K562 (cell line): ENCODE measurements at regions not wholly inside any gene's neighbourhood (a gene's known extent, or its start where the extent isn't known, plus 50 kb on each side); places are given as distances from the start of the nearest gene placed in this dataset.

Source experiments
- ATAC-seq: fragments of 200-7000 bp; cut with Tn5 transposase; 3 replicates; pipeline ENCODE4 v1.9.1; 2020; ENCODE audit warnings: moderate library complexity
- BruUV-seq: library from RNA; stranded (reverse); fragments of 400-500 nt; replicated peaks from 2 replicates; lab custom pipeline; 2021; lab: Mats Ljungman, UMichigan
- CTCF ChIA-PET: fragments of 300-600 bp; formaldehyde crosslinking; extraction: SDS; loops from one replicate; lab custom pipeline; 2021; ENCODE audit warnings: low intra/inter-chr PET ratio; lab: Yijun Ruan, JAX
- POLR2A ChIA-PET: fragments of 300-600, 350-650 bp; sonication (Branson Sonifier 250); formaldehyde crosslinking; extraction: SDS; loops from one replicate; lab custom pipeline; 2021; ENCODE audit warnings: antibody characterized with exemption, inconsistent platforms; lab: Yijun Ruan, JAX
- DNase-seq, 4 experiments: peaks; one replicate each; pipeline versions ENCODE4 v3.0.0 to v3.0.0-alpha.2; 2011 to 2018; ENCODE audit warnings: low spot score in 3 of 4, mixed read lengths in 3 of 4; ENCODE audit errors: extremely low read depth in 1 of 4
- FAIRE-seq: peaks from 2 replicates; lab custom pipeline; 2011; peaks lifted over from hg19 to GRCh38; lab: Jason Lieb, UNC
- H2AFZ ChIP-seq: 2 replicates; pipeline ENCODE4 v1.6.0; 2011; ENCODE audit warnings: low read depth, low read length, control low read depth, inconsistent platforms
- H3K27ac ChIP-seq: fragments of 200-600 bp; 3 replicates; pipeline ENCODE4 v1.8.0; 2011; ENCODE audit warnings: low read depth, mild to moderate bottlenecking, control low read depth, inconsistent platforms, low read length, moderate library complexity, mixed read lengths; ENCODE audit errors: extremely low read depth
- H3K27me3 ChIP-seq, 2 experiments: fragments of 300-600 bp in 1 of 2; 2 replicates in 1 of 2; 3 replicates in 1 of 2; pipeline versions ENCODE4 v1.6.0 to v1.8.0; 2011; ENCODE audit warnings: inconsistent platforms in 2 of 2, low read length in 2 of 2, mild to moderate bottlenecking in 1 of 2, mixed read lengths in 1 of 2, moderate library complexity in 1 of 2; ENCODE audit not compliant: control insufficient read depth in 2 of 2, insufficient read depth in 2 of 2
- H3K36me3 ChIP-seq: fragments of 300-600 bp; 3 replicates; pipeline ENCODE4 v1.8.0; 2011; ENCODE audit warnings: mild to moderate bottlenecking, low read length, inconsistent platforms; ENCODE audit not compliant: control insufficient read depth, insufficient read depth
- H3K4me1 ChIP-seq, 2 experiments: fragments of 200-600 bp in 1 of 2; replicated peaks in 1 of 2; 2 replicates in 1 of 2; 3 replicates in 1 of 2; pipeline versions ENCODE4 v1.5.1 to v1.8.0; 2011; ENCODE audit warnings: inconsistent platforms in 2 of 2, low read length in 2 of 2, mild to moderate bottlenecking in 1 of 2, mixed read lengths in 1 of 2, moderate library complexity in 1 of 2; ENCODE audit not compliant: control insufficient read depth in 2 of 2, insufficient read depth in 2 of 2
- H3K4me2 ChIP-seq: 2 replicates; pipeline ENCODE4 v1.6.1; 2011; ENCODE audit warnings: low read length, control low read depth, inconsistent platforms, mixed read lengths; ENCODE audit not compliant: insufficient read depth
- H3K4me3 ChIP-seq: fragments of 200-600 bp; sonication (generic), shearing (Covaris generic); 2 replicates; pipeline ENCODE4 v1.5.1; 2016; ENCODE audit warnings: control low read depth, inconsistent platforms
- H3K79me2 ChIP-seq: fragments of 200-600 bp; 3 replicates; pipeline ENCODE4 v1.8.0; 2011; ENCODE audit warnings: low read length, inconsistent platforms; ENCODE audit not compliant: control insufficient read depth, insufficient read depth
- H3K9ac ChIP-seq, 2 experiments: 2 replicates each; pipeline versions ENCODE4 v1.6.0 to v1.6.1; 2011; ENCODE audit warnings: low read depth in 2 of 2, low read length in 2 of 2, control low read depth in 1 of 2, inconsistent platforms in 1 of 2, mild to moderate bottlenecking in 1 of 2, mixed read lengths in 1 of 2; ENCODE audit not compliant: insufficient read depth in 1 of 2
- H3K9me1 ChIP-seq: one replicate; pipeline ENCODE4 v1.6.0; 2011; ENCODE audit warnings: inconsistent platforms, mild to moderate bottlenecking, low read length, moderate library complexity; ENCODE audit not compliant: control insufficient read depth, insufficient read depth
- H3K9me3 ChIP-seq: replicated peaks from 2 replicates; pipeline ENCODE4 v1.5.1; 2011; ENCODE audit warnings: low read depth, low read length, inconsistent platforms; ENCODE audit not compliant: control insufficient read depth, insufficient read depth
- H4K20me1 ChIP-seq: replicated peaks from 2 replicates; pipeline ENCODE4 v1.6.1; 2011; ENCODE audit warnings: low read length, inconsistent platforms, mixed read lengths; ENCODE audit not compliant: control insufficient read depth, insufficient read depth
- CBFA2T2 ChIP-seq: fragments of 450-650 bp; conservative IDR thresholded peaks from 2 replicates; pipeline ENCODE4 v1.6.1; 2017; ENCODE audit warnings: mild to moderate bottlenecking
- FOXJ2 ChIP-seq: fragments of 200-800 bp; sonication (Bioruptor generic); IDR thresholded peaks from 2 replicates; pipeline ENCODE4 v1.6.1; 2016; ENCODE audit warnings: missing genetic modification characterization, missing compliant biosample characterization
- IRF9 ChIP-seq: fragments of 450-650 bp; IDR thresholded peaks from 2 replicates; pipeline ENCODE4 v1.6.1; 2016; ENCODE audit warnings: missing biosample characterization, missing genetic modification characterization
- PML ChIP-seq: IDR thresholded peaks from 2 replicates; pipeline ENCODE4 v1.6.1; 2012; ENCODE audit warnings: low read length, inconsistent platforms
- POLR2A ChIP-seq: fragments of 450-650 bp; conservative IDR thresholded peaks from 2 replicates; pipeline ENCODE4 v1.6.1; 2016
- PRDM10 ChIP-seq: fragments of 450-650 bp; IDR thresholded peaks from 2 replicates; pipeline ENCODE4 v1.6.1; 2018; ENCODE audit not compliant: partially characterized antibody
- RAD21 ChIP-seq, 2 experiments: fragments of 250-450 bp in 1 of 2; fragments of 450-650 bp in 1 of 2; sonication (Bioruptor Pico) in 1 of 2; formaldehyde crosslinking in 1 of 2; IDR thresholded peaks in 1 of 2; conservative IDR thresholded peaks in 1 of 2; 2 replicates each; pipeline versions ENCODE4 v1.4.0 to v1.8.0; 2020 to 2022; ENCODE audit warnings: mild to moderate bottlenecking in 2 of 2, moderate library complexity in 1 of 2
- WGBS: fragments of 100-300 bp; shearing (Covaris generic); methylation state at CpG from one replicate; pipeline ENCODE4 v1.1.6; 2016; ENCODE audit warnings: low coverage, mixed read lengths; ENCODE audit not compliant: insufficient coverage; ENCODE audit errors: missing lambda C conversion rate; 5-methylcytosine and 5-hydroxymethylcytosine counted together
- in situ Hi-C: fragments of 300-500 bp; cut with MboI; formaldehyde crosslinking; loops from 4 replicates; pipeline ENCODE4 v1.15.0; 2018; ENCODE audit warnings: inconsistent platforms, mixed read lengths
- intact Hi-C: fragments of 100-400 bp; cut with micrococcal nuclease; formaldehyde crosslinking; loops from 2 replicates; pipeline ENCODE4 v1.14.2; 2022
- TF ChIP-seq, protein P1 (sequence below): sonication (generic); formaldehyde crosslinking; IDR thresholded peaks from 2 replicates; pipeline ENCODE4 v1.8.1; 2023; ENCODE audit warnings: mild to moderate bottlenecking, missing genetic modification reagents
- TF ChIP-seq, protein P2 (sequence below): sonication (generic); formaldehyde crosslinking; IDR thresholded peaks from 2 replicates; pipeline ENCODE4 v1.8.0; 2022; ENCODE audit warnings: missing genetic modification reagents, mild to moderate bottlenecking, moderate library complexity, borderline replicate concordance

- DNase-seq (no peak), FAIRE-seq (no peak), ATAC-seq (peak; percentile 19; the same call in 1 of the 3 replicates)
- H3K4me3 ChIP-seq: no peak overlapping the region
- 0 out of 2 replicates have a peak, but pooled peaks cover 9% of the 10 kb centered on the region for H4K20me1 ChIP-seq
- no peaks in the 10 kb centered on the region for H3K9me3 ChIP-seq
- no peak overlapping the region for H3K4me2 ChIP-seq
- no TSS peak for BruUV-seq
- intact Hi-C loops: no loop called here
- 1% methylated on average over 12 of the region's 13 CpGs for WGBS
- H3K9ac ChIP-seq: peak overlapping the region in 1 of 2 experiments; percentile 35; a peak in 1 of 4 replicates
- no peak overlapping the region for H2AFZ ChIP-seq
- peaks cover 0 to 61% of the 10 kb centered on the region in 2 experiments; a peak in 2 of 5 replicates for H3K4me1 ChIP-seq
- TF ChIP-seq PML: no peak
- no peak for TF ChIP-seq CBFA2T2
- TF ChIP-seq RAD21 (CRISPR knock-in tag; conservative IDR thresholded peaks at IDR 0.05 in 1 of 2, IDR thresholded peaks at IDR 0.05 in 1 of 2): no peak
- no peak for TF ChIP-seq PRDM10
- TF ChIP-seq, protein P1, sequence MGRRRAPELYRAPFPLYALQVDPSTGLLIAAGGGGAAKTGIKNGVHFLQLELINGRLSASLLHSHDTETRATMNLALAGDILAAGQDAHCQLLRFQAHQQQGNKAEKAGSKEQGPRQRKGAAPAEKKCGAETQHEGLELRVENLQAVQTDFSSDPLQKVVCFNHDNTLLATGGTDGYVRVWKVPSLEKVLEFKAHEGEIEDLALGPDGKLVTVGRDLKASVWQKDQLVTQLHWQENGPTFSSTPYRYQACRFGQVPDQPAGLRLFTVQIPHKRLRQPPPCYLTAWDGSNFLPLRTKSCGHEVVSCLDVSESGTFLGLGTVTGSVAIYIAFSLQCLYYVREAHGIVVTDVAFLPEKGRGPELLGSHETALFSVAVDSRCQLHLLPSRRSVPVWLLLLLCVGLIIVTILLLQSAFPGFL: 0 out of 2 replicates have a peak, but pooled peaks have one; percentile 31
- no peak for TF ChIP-seq POLR2A
- no peak for TF ChIP-seq IRF9 (tag)
- TF ChIP-seq FOXJ2 (tag): no peak
- TF ChIP-seq, protein P2, sequence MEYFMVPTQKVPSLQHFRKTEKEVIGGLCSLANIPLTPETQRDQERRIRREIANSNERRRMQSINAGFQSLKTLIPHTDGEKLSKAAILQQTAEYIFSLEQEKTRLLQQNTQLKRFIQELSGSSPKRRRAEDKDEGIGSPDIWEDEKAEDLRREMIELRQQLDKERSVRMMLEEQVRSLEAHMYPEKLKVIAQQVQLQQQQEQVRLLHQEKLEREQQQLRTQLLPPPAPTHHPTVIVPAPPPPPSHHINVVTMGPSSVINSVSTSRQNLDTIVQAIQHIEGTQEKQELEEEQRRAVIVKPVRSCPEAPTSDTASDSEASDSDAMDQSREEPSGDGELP (CRISPR knock-in tag): peak; percentile 36; the same call in 1 of the 2 replicates
- ChIA-PET CTCF (no interaction called here), POLR2A (no interaction called here)
- no peak overlapping the region for H3K27ac ChIP-seq
- no peaks in the 10 kb centered on the region for H3K9me1 ChIP-seq
- in situ Hi-C loops: no loop called here
- peaks cover 47 to 95% of the 10 kb centered on the region in 2 experiments for H3K27me3 ChIP-seq
- no peaks in the 10 kb centered on the region for H3K79me2 ChIP-seq
- H3K36me3 ChIP-seq: no peaks in the 10 kb centered on the region
Observed at GRCh38 chr7:433558-433957, 86.1 kb downstream of the PDGFA start.
